NCI-H510A (cell line): ENCODE measurements at regions not wholly inside any gene's neighbourhood (a gene's known extent, or its start where the extent isn't known, plus 50 kb on each side); places are given as distances from the start of the nearest gene placed in this dataset.

ENCODE experiments used
- DNase-seq: peaks from one replicate; lab custom pipeline; 2025; lab: John Stamatoyannopoulos, UW

DNA sequence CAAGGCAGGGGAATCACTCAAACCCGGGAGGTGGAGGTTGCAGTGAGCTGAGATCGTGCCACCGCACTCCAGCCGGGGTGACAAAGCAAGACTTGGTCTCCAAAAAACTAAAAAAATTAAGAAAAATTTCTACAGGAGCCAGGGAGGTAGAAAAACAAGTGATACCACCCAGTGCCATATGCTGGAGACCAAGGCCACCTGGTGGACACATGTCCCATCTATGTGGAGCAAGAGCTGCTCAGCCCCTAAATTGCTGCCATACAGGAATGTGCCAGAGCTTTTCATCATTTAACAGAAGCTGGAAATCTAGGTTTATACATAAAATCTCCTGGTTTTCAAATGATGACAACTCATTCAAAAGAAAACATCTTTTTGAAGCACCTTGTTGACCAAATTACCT lies 61.4 kb upstream of the ELK3 start:
- no peak for DNase-seq

DNA sequence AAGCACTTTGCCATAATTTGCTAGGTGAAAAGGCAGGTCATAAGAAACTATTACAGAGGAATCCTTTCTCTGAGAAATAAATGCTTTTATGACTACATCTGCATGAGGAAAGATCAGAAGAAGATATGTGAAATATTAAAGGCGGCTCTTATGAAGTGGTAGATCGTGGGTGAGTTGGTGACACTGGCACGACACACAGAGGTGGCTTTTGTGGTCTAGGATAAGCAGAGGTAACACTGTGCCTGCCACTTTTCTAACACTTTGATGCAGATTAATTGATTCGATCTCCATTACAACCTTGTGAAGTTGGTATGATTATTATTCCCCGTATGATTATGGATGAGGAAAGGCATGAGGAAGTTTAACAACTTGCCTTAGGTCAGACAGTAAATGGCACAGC lies 60.0 kb upstream of the ELK3 start:
- no peak for DNase-seq

DNA sequence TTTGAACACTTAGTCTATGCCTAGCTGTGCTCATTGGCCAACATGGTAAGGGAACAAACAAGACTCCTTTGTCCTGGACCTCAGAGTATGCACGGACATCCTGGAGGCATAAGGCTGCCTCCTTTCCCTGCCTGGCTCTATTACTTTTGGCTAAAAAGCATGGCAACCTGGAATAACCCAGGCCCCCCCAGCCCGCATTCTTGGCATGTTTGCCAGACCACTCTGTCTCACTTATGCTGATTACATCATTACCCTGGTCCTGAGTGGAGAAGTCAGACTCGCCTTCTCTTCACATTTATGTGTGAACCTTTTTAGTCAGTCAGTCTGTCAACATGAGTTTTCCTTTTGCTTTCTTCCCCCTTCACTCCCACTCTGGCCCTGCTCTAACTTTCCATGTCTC lies 58.0 kb upstream of the ELK3 start:
- DNase-seq: no peak

DNA sequence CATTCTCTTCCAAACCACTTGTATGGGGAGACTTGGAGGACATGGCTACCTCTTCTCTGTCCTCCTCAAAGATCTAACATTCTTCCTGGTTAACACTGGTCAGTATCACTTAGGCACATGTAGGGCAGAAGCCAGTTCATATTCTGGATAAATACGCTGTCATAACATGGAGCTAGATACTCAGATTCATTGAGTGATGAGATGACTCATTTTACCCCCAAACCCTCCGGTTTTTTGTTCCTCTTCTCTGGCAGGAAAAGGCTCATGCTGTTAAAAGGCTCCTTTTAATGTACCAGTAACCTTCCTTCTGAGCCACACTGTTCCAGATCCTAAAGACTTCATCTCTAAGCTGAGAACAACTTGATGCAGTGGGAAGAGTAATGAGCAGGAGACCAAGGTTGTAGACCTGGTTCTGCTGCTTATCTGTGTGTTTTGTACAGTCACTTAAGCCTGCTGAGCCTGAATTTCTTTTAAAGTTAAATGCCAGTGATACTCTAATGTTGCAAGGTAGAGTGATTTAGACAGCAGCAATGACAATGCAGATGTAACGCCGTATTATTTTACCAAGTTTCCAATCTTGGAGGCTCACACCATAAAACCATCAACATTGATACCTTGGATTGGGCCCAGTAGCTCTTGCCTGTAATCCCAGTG lies 57.3 kb upstream of the ELK3 start:
- DNase-seq: no peak

DNA sequence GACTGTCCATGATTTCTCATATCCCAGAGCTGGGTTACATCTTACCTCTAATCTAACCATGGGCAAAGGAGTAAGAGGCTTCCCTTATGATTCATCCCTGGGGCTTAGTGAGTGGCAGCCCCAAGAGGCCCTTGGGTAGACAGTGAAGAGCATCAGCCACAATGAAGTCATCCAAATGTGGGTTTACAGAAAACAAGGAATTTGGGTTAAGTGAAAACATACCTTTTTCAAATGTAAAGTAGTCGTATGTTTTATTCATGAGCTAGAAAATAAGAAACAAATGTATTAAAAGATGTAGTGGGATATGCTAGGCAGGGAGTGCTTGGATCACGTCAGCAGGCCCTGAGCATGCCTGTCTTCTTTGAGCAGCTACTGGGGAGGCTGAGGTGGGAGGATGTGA lies 54.0 kb upstream of the ELK3 start:
- no peak for DNase-seq

DNA sequence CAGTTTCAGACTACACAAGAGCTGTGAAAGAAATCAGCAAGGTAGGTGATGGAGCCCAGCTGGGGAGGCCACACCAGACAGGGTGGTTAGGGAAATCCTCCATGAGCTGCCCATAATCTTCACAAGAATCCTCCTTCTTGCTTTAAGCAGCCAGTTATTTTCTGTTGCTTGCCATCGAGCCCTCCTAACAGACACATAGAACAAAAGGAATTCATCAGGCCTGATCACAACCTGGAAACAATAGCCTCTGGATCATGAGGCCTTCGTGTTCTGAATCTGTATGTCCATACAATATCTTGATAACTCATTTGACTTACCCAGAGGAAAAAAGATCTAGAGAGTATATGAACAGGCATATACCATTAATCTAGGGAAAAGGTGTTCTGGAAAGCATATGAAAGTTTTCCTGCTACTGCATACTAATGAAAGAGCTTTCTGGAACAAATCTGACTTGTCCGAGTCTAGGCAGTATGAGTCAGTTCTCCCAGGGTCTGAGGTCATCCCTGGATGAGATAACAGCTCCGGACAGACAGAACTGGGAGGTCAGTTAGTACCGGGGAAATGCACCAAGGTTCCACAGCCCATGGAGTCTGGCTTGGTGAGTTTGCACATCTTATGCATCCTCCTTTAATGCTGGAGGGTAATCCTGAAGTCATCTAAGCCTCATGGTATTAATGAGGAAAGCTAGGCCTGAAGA lies 52.8 kb upstream of the ELK3 start:
- DNase-seq: no peak

DNA sequence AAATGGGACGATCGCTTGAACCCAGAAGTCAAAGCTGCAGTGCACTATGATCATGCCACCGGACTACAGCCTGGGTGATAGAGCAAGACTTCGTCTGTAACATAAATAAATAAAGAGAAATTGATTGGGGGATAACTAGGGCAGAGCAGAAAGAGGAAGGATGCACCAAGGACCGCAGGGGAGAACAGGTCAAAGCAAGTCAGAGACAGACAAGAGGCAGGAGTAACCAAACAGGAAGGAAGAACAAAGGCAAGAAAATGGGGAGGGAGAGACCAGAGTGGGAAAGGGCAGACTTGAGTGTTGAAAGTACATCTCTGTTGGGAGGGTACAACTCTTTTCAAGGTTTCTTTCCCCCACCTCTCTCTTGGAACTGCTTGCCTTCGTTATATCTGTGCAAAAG lies 50.8 kb upstream of the ELK3 start:
- DNase-seq: no peak

DNA sequence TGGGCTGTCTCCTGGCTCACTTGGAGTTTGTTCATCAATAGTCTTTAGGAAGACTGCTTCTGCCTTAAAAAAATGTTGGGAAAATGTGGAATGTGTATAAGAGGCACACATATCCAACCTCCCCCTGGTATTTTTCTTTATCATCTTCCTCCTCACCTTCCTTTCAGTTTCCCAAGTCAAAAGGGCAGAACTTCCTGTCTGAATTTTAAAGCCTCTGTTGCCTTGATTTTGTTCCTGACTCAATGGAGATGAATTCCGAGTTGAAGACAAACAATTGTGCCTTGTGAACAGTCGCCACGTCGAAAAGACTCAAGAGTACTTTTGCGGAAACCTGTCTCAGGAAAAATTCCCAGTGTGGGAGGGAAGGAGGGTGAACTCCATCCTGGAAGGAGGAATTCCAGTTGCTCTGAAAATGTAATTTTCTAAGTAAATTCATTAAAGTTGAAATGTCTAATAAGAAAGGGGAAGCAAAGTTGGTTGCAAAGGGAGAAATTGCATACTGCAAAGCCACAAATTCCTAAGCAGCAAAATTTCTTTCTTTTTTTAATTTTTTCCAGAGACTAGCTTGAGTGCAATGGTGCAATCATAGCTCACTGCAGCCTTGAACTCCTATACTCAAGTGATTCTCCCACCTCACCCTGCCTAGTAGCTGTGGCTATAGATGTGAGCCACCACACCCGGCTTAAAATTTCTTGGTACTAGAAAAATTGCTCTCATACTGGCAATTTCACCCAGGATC lies 50.2 kb upstream of the ELK3 start:
- DNase-seq: no peak
